ENCODE measurements at regions not wholly inside any gene's neighbourhood (a gene's known extent, or its start where the extent isn't known, plus 50 kb on each side); places are given as distances from the start of the nearest gene placed in this dataset.

DNA sequence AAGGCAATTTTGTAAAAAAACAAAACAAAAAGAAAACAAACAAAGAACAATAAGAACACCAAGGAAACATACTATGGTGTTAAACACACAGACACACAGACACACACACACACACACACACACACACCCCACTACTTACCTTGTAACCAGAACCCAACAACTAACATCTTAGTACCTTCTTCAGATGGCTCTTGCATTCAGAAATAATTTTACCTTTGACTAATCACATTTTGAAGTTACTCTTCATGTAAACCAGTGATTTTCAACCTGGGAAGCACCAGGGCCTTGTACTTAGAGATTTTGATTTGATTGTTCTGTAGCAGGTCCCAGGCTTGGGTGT lies 87.5 kb downstream of the AQP4 start:
- no peaks in the 10 kb centered on the region for H3K4me1 Mint-ChIP-seq
- H3K36me3 Mint-ChIP-seq: no peaks in the 10 kb centered on the region
- Histone ChIP-seq H3K27ac (ENCODE audit: low read length) (no peak overlapping the region), H3K27me3 (replicated peaks in 1 of 2; ENCODE audit: control insufficient read depth in 2 of 2, extremely low read depth in 1 of 2, insufficient read depth in 2 of 2, low read length in 1 of 2) (peaks cover 0 to 2% of the 10 kb centered on the region in 2 experiments), H3K4me1 (ENCODE audit: control insufficient read depth in 1 of 2, extremely low read depth in 1 of 2, insufficient read depth in 2 of 2, low read length in 2 of 2) (no peaks in the 10 kb centered on the region), H3K4me3 (ENCODE audit: control insufficient read depth in 1 of 2, extremely low read depth in 1 of 2, low read length in 1 of 2) (no peak overlapping the region), H3K36me3 (ENCODE audit: control insufficient read depth in 2 of 2, extremely low read depth in 1 of 2, insufficient read depth in 1 of 2, low read length in 1 of 2) (no peaks in the 10 kb centered on the region), H3K9me3 (no peaks in the 10 kb centered on the region)
- no peak for DNase-seq
- CTCF ChIA-PET: no interaction called here
- POLR2A ChIA-PET: no interaction called here
- ATAC-seq (replicated peaks in 1 of 4): no peak
- H3K4me3 Mint-ChIP-seq: no peak overlapping the region
- H3K9me3 Mint-ChIP-seq: no peaks in the 10 kb centered on the region
- no peak overlapping the region for H3K27ac Mint-ChIP-seq
- H3K27me3 Mint-ChIP-seq: peaks cover 0 to 3% of the 10 kb centered on the region in 2 donors

DNA sequence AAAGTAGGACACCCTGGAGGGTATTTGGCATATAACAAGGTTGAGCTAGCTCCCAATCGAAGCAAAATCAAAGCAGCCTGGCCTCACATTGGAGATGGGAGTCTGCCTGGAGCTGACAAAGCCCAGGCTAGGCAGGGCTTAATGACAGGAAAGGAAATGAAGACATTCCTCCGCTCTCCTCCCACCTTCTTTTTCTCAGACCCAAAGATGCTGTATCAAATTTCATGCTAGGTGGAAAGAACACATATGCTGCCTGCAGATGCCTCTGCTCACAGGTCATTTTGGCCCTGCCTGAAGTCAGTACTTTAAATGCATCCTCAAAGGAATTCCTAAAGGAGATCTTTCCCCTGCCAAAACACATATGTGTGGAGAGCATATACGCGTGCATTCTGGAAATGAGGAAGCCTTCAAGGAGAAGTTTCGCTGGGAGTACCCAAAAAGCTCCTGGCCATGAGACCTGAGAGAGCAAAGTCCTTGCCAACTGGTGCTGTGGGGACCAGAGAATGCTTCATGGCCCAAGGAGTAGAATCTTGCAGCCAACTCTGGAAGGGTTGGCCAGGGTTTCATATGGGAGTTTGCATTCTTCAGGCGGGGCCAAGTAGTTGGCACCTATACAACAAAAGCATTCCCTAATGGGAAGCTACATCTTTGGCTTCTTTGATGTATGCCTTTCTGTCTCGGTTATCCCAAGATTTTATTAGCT lies 88.0 kb downstream of the AQP4 start:
- CTCF ChIA-PET: no interaction called here
- Mint-ChIP-seq H3K4me1 (no peaks in the 10 kb centered on the region), H3K9me3 (no peaks in the 10 kb centered on the region), H3K36me3 (no peaks in the 10 kb centered on the region), H3K27ac (no peak overlapping the region), H3K4me3 (no peak overlapping the region), H3K27me3 (peaks cover 0 to 3% of the 10 kb centered on the region in 2 donors)
- DNase-seq: no peak
- Histone ChIP-seq H3K4me1 (ENCODE audit: control insufficient read depth in 1 of 2, extremely low read depth in 1 of 2, insufficient read depth in 2 of 2, low read length in 2 of 2) (no peaks in the 10 kb centered on the region), H3K9me3 (no peaks in the 10 kb centered on the region), H3K4me3 (ENCODE audit: control insufficient read depth in 1 of 2, extremely low read depth in 1 of 2, low read length in 1 of 2) (no peak overlapping the region), H3K27me3 (replicated peaks in 1 of 2; ENCODE audit: control insufficient read depth in 2 of 2, extremely low read depth in 1 of 2, insufficient read depth in 2 of 2, low read length in 1 of 2) (peaks cover 0 to 2% of the 10 kb centered on the region in 2 experiments), H3K36me3 (ENCODE audit: control insufficient read depth in 2 of 2, extremely low read depth in 1 of 2, insufficient read depth in 1 of 2, low read length in 1 of 2) (no peaks in the 10 kb centered on the region), H3K27ac (ENCODE audit: low read length) (no peak overlapping the region)
- 48% methylated on average over 7 of the region's 7 CpGs for WGBS (ENCODE audit: insufficient coverage)
- ATAC-seq (replicated peaks in 1 of 4): no peak
- POLR2A ChIA-PET: no interaction called here

GRCh38 chr18:26772691-26773090 lies 92.8 kb downstream of the AQP4 start:
- H3K27ac ChIP-seq (ENCODE audit: low read length): no peak overlapping the region
- DNase-seq: no peak
- ChIA-PET CTCF (no interaction called here), POLR2A (no interaction called here)
- H3K27me3 ChIP-seq (replicated peaks in 1 of 2; ENCODE audit: control insufficient read depth in 2 of 2, extremely low read depth in 1 of 2, insufficient read depth in 2 of 2, low read length in 1 of 2): peaks cover 0 to 2% of the 10 kb centered on the region in 2 experiments
- Mint-ChIP-seq H3K27me3 (no peaks in the 10 kb centered on the region), H3K9me3 (peaks cover 2 to 5% (median 4%) of the 10 kb centered on the region in 3 donors), H3K27ac (no peak overlapping the region), H3K4me1 (no peaks in the 10 kb centered on the region), H3K4me3 (no peak overlapping the region), H3K36me3 (no peaks in the 10 kb centered on the region)
- 100% methylated on average over 2 of the region's 2 CpGs for WGBS (ENCODE audit: insufficient coverage)
- no peak for ATAC-seq (replicated peaks in 1 of 4)
- no peaks in the 10 kb centered on the region for H3K9me3 ChIP-seq
- H3K4me3 ChIP-seq (ENCODE audit: control insufficient read depth in 1 of 2, extremely low read depth in 1 of 2, low read length in 1 of 2): no peak overlapping the region
- no peaks in the 10 kb centered on the region for H3K36me3 ChIP-seq (ENCODE audit: control insufficient read depth in 2 of 2, extremely low read depth in 1 of 2, insufficient read depth in 1 of 2, low read length in 1 of 2)
- H3K4me1 ChIP-seq (ENCODE audit: control insufficient read depth in 1 of 2, extremely low read depth in 1 of 2, insufficient read depth in 2 of 2, low read length in 2 of 2): no peaks in the 10 kb centered on the region

DNA sequence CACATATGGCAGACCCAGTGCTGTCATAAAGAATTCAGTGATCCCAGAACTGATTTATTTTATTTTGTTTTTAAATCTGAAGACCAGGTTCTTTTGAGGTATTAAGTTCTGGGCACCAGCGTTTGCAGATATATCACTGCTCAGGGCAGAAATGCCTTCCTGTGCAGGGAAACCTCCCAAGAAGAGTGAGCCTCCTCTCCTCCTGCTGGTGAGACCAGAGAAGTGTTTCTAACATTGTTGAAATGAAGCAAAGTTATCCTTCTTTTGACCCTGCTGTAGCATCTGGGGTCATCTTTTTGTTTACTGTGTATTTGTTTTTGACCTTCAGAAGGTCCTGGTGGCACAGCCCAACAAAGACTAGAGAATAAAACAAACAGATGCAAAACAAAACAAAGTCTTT lies 94.0 kb downstream of the AQP4 start:
- H3K9me3 ChIP-seq: no peaks in the 10 kb centered on the region
- Mint-ChIP-seq H3K36me3 (no peaks in the 10 kb centered on the region), H3K4me1 (no peaks in the 10 kb centered on the region), H3K9me3 (peaks cover 2 to 9% (median 5%) of the 10 kb centered on the region in 3 donors), H3K27me3 (no peaks in the 10 kb centered on the region), H3K27ac (no peak overlapping the region), H3K4me3 (no peak overlapping the region)
- CTCF ChIA-PET: no interaction called here
- H3K27ac ChIP-seq (ENCODE audit: low read length): no peak overlapping the region
- no CpG with 5 or more reads among the region's 1 CpG for WGBS (ENCODE audit: insufficient coverage)
- ATAC-seq (replicated peaks in 1 of 4) (no peak), DNase-seq (no peak)
- H3K36me3 ChIP-seq (ENCODE audit: control insufficient read depth in 2 of 2, extremely low read depth in 1 of 2, insufficient read depth in 1 of 2, low read length in 1 of 2): no peaks in the 10 kb centered on the region
- H3K4me3 ChIP-seq (ENCODE audit: control insufficient read depth in 1 of 2, extremely low read depth in 1 of 2, low read length in 1 of 2): no peak overlapping the region
- peaks cover 0 to 2% of the 10 kb centered on the region in 2 experiments for H3K27me3 ChIP-seq (replicated peaks in 1 of 2; ENCODE audit: control insufficient read depth in 2 of 2, extremely low read depth in 1 of 2, insufficient read depth in 2 of 2, low read length in 1 of 2)
- H3K4me1 ChIP-seq (ENCODE audit: control insufficient read depth in 1 of 2, extremely low read depth in 1 of 2, insufficient read depth in 2 of 2, low read length in 2 of 2): no peaks in the 10 kb centered on the region
- POLR2A ChIA-PET: no interaction called here

DNA sequence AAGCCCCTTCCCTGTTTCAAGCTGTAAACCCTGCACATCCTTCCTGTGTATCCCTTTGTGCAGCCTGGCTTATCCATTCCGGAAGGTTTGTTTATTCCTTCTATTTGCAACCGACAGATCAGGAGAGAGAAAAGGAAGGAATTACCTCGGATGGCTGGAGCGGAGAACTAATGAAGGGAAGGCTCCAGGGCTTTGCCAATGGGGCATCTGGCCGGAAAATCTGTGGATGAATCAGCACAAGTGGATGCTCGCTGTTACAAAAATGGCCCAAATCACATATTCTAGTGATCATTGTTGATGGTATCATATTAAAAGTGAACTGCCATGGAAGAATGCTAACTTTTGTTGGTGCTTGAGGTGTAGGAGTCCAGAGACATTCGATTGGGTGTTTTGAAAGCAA lies 97.1 kb downstream of the AQP4 start:
- Histone ChIP-seq H3K4me3 (ENCODE audit: control insufficient read depth in 1 of 2, extremely low read depth in 1 of 2, low read length in 1 of 2) (no peak overlapping the region), H3K27ac (ENCODE audit: low read length) (no peak overlapping the region), H3K36me3 (ENCODE audit: control insufficient read depth in 2 of 2, extremely low read depth in 1 of 2, insufficient read depth in 1 of 2, low read length in 1 of 2) (no peaks in the 10 kb centered on the region), H3K9me3 (no peaks in the 10 kb centered on the region), H3K4me1 (ENCODE audit: control insufficient read depth in 1 of 2, extremely low read depth in 1 of 2, insufficient read depth in 2 of 2, low read length in 2 of 2) (no peaks in the 10 kb centered on the region), H3K27me3 (replicated peaks in 1 of 2; ENCODE audit: control insufficient read depth in 2 of 2, extremely low read depth in 1 of 2, insufficient read depth in 2 of 2, low read length in 1 of 2) (no peaks in the 10 kb centered on the region)
- ChIA-PET CTCF (no interaction called here), POLR2A (no interaction called here)
- Mint-ChIP-seq H3K27ac (no peak overlapping the region), H3K4me3 (no peak overlapping the region), H3K27me3 (no peaks in the 10 kb centered on the region), H3K4me1 (no peaks in the 10 kb centered on the region), H3K9me3 (peaks cover 5 to 10% (median 9%) of the 10 kb centered on the region in 3 donors), H3K36me3 (no peaks in the 10 kb centered on the region)
- 89% methylated on average over 6 of the region's 7 CpGs for WGBS (ENCODE audit: insufficient coverage)
- DNase-seq (no peak), ATAC-seq (replicated peaks in 1 of 4) (no peak)

DNA sequence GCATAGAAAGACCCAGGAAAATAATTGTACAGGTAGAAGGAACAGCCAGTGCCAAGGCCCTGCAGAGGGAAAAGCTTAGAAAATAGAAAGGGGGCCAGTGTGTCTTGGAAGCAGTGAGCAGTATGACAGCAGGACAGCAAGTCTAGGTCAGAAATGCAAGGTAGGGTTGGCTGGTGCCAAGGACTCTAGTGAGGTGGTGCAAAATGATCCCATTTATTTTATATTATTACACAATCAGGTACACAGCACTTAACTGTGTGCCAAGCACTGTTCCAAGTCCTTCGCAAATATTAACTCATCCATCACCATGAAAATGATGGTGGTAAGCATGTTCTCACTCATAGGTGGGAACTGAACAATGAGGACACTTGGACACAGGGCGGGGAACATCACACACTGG lies 100.0 kb downstream of the AQP4 start:
- Mint-ChIP-seq H3K9me3 (peaks cover 9 to 10% (median 9%) of the 10 kb centered on the region in 3 donors), H3K4me3 (no peak overlapping the region), H3K4me1 (no peaks in the 10 kb centered on the region), H3K27me3 (no peaks in the 10 kb centered on the region), H3K36me3 (no peaks in the 10 kb centered on the region), H3K27ac (no peak overlapping the region)
- ChIA-PET POLR2A (no interaction called here), CTCF (no interaction called here)
- no peaks in the 10 kb centered on the region for H3K27me3 ChIP-seq (replicated peaks in 1 of 2; ENCODE audit: control insufficient read depth in 2 of 2, extremely low read depth in 1 of 2, insufficient read depth in 2 of 2, low read length in 1 of 2)
- no peaks in the 10 kb centered on the region for H3K9me3 ChIP-seq
- no peak overlapping the region for H3K4me3 ChIP-seq (ENCODE audit: control insufficient read depth in 1 of 2, extremely low read depth in 1 of 2, low read length in 1 of 2)
- no peak for ATAC-seq (replicated peaks in 1 of 4)
- H3K27ac ChIP-seq (ENCODE audit: low read length): no peak overlapping the region
- WGBS (ENCODE audit: insufficient coverage): no CpG with 5 or more reads among the region's 2 CpGs
- no peaks in the 10 kb centered on the region for H3K36me3 ChIP-seq (ENCODE audit: control insufficient read depth in 2 of 2, extremely low read depth in 1 of 2, insufficient read depth in 1 of 2, low read length in 1 of 2)
- H3K4me1 ChIP-seq (ENCODE audit: control insufficient read depth in 1 of 2, extremely low read depth in 1 of 2, insufficient read depth in 2 of 2, low read length in 2 of 2): no peaks in the 10 kb centered on the region
- no peak for DNase-seq

- no peaks in the 10 kb centered on the region for H3K9me3 ChIP-seq
- POLR2A ChIA-PET: no interaction called here
- H3K27ac Mint-ChIP-seq: no peak overlapping the region
- no peaks in the 10 kb centered on the region for H3K4me1 Mint-ChIP-seq
- no peaks in the 10 kb centered on the region for H3K27me3 Mint-ChIP-seq
- H3K4me3 ChIP-seq (ENCODE audit: control insufficient read depth in 1 of 2, extremely low read depth in 1 of 2, low read length in 1 of 2): no peak overlapping the region
- no peak overlapping the region for H3K4me3 Mint-ChIP-seq
- H3K36me3 ChIP-seq (ENCODE audit: control insufficient read depth in 2 of 2, extremely low read depth in 1 of 2, insufficient read depth in 1 of 2, low read length in 1 of 2): no peaks in the 10 kb centered on the region
- no peak overlapping the region for H3K27ac ChIP-seq (ENCODE audit: low read length)
- no peaks in the 10 kb centered on the region for H3K27me3 ChIP-seq (replicated peaks in 1 of 2; ENCODE audit: control insufficient read depth in 2 of 2, extremely low read depth in 1 of 2, insufficient read depth in 2 of 2, low read length in 1 of 2)
- no peaks in the 10 kb centered on the region for H3K36me3 Mint-ChIP-seq
- H3K9me3 Mint-ChIP-seq: peaks cover 7% of the 10 kb centered on the region in 3 donors
- H3K4me1 ChIP-seq (ENCODE audit: control insufficient read depth in 1 of 2, extremely low read depth in 1 of 2, insufficient read depth in 2 of 2, low read length in 2 of 2): no peaks in the 10 kb centered on the region
- ATAC-seq (replicated peaks in 1 of 4) (no peak), DNase-seq (no peak)
- CTCF ChIA-PET: no interaction called here
Observed at GRCh38 chr18:26764586-26764985, 100.9 kb downstream of the AQP4 start.
